ENCODE measurements at regions not wholly inside any gene's neighbourhood (a gene's known extent, or its start where the extent isn't known, plus 50 kb on each side); places are given as distances from the start of the nearest gene placed in this dataset.
"Not testable (repeated sequence)": the region's sequence is repeated elsewhere in the genome, so short reads cannot be mapped to it uniquely, and the experiment has no call there.

DNA sequence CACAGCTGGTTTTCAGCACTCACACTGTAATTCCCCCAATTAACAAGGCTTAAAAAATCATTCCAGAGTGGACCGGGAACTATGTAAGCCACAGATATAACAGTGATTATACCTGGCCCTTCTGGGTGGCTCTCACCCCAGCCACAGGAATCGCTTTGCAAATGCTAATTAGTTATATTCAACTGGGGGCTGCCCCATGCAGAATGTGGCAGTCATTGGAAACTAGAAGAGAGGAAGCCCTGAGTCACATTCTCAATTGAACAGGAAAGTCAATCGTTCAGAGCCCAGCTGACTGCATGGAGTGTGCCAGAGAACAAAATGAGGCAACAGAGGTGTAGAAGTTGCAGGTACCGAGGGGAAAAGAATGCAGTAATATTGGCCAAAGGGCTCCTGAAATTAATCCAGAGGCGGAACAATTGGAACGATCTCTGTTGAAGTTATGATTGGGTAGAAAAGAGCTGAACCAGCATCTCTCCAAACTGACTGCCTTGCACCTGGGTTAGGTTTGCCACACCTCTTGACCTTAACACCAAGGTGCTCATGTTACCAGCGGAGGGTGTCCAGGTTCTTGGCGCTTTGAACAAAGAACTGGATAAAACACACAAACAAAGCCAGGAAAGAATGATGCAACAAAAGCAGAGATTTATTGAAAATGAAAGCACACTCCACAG lies 909.7 kb upstream of the AUTS2 start:
- DNase-seq, result no peak

DNA sequence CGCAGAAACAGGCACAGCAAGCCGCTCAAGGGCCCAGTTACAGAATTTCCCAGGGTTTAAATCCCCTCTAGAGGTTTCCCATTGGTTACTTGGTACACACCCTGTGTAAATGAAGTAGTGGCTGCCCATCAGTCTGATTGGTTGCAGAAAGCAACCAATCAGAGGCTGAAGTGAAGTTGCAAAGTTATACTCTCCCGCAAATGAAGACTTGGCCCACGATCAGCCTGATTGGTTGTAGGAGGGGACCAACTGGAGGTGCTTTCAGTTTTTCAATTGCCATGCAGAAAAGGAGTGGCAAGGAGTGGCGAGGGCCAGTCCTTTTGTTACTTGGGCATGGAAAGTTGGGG lies 909.2 kb upstream of the AUTS2 start:
- DNase-seq, result no peak

GRCh38 chr7:68691261-68692216 lies 906.7 kb upstream of the AUTS2 start:
- DNase-seq, result no peak

DNA sequence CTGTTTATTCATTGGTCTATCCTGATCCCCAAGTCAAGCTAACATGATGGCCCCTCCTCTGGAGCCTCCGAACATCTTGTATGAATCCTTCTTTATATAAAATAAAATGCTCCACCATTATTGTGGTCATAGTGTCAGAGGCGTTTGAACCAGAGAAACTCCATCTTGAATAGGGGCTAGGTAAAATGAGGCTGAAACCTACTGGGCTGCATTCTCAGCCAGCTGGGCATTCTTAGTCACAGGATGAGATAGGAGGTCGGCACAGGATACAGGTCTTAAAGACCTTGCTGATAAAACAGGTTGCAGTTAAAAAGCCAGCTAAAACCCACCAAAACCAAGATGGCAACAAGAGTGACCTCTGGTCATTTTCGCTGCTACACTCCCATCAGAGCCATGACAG lies 905.8 kb upstream of the AUTS2 start:
- DNase-seq, result no peak

DNA sequence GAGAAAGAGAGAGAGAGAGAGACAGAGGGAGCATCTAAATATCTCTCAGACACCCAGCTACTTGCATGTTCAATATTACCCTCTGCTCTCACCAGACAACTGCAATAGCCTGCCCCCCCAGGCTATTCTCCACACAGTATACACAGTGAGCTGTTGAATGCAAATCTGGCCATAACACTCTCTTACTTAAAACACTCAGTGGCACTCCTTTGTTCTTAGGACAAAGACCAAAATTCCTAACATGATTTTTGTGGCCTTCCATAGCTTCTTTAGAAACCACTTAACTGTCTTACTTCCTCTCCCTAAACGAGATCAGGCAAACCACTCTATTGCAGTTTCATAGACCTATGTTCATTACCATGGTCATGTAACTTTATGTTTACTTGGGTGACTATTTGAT lies 903.6 kb upstream of the AUTS2 start:
- DNase-seq, result no peak

DNA sequence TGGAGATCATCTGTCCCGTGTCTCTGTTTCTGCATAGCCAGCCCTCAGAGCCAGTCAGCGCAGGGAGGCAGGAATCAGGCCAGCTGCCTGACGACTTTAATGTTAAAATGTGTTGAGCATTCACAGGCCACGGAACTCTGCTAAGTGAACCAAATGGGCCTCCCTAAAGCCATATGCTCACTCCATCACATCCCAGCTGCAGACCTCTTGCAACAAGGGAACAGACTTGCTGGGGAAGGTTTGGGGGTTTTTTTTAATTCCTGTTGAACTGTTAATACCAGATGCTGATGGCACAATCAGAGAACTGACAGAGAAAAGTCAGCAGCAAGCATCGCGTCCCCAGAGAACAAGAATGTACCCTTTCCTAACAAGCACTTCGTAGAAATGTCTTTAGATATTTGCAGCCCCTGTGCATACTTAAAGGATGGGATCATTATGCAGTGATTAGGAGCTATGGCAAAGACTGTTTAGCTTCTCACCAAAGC lies 900.4 kb upstream of the AUTS2 start:
- no peak for DNase-seq

DNA sequence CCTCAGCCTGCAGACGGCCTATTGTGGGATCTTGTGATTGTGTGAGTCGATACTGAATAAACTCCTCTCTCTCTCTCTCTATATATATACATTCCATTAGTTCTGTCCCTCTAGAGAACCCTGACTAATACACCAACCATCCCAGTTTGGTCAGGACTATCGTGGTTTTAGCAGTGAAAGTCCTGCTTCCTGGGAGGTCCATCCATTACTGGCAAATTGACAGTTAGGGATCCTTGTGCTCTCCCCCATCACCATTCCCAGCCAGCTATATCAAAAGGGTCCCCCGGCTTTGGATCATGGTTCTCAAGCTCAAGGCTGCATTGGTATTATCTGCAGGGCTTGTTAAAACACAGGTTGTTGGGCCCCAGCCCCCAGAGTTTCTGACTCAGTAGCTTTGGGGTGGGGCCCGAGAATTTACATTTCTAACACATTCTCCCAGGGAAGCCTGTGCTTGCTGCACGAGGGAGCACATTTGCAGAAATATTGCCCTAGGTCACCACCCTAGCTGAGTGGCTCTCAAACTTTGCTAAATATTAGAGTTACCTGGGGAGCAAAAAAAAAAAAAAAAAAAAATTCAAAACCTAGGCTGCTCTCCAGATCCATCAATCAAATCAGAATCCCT lies 899.1 kb upstream of the AUTS2 start:
- no peak for DNase-seq

DNA sequence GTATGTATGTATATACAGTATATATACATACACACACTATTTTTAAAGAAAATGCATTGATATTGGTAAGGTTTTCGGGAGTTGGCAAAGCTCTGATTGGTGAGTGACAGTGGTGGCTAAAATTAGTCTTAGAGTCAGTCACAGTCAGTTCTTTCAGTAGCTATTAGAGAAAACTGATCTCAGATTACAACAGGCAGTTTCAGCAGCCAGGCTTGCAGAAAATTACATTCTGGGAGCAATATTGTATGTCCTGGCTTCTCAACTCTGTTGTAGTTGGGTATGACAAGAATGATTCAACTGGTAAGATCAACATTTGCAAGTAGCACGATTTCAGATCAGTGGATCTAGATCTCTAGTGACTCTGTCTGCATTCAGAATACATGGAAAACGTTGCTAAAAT lies 897.9 kb upstream of the AUTS2 start:
- no peak for DNase-seq

DNA sequence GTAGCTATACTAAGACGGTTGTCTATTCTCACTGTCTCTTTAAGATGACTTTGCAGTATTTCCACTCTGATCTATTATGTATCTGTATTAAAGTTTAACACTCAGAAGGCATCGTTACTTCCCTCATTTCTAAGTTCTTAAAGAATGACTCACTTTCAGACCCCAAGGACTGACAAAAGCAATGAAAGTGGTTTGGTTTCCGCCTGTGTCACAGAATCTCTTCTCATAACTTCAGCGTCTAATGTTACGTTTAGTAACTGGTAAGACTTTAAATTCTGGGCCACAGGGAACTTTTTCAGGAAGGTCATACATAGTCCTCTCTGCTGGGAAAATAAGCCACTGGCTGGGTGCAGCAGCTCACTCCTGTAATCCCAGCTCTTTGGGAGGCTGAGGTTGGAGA lies 892.0 kb upstream of the AUTS2 start:
- DNase-seq, result no peak

- DNase-seq, result no peak
Observed at GRCh38 chr7:68707159-68707558, 891.1 kb upstream of the AUTS2 start.

GRCh38 chr7:68707958-68708357 lies 890.3 kb upstream of the AUTS2 start:
- no peak for DNase-seq

DNA sequence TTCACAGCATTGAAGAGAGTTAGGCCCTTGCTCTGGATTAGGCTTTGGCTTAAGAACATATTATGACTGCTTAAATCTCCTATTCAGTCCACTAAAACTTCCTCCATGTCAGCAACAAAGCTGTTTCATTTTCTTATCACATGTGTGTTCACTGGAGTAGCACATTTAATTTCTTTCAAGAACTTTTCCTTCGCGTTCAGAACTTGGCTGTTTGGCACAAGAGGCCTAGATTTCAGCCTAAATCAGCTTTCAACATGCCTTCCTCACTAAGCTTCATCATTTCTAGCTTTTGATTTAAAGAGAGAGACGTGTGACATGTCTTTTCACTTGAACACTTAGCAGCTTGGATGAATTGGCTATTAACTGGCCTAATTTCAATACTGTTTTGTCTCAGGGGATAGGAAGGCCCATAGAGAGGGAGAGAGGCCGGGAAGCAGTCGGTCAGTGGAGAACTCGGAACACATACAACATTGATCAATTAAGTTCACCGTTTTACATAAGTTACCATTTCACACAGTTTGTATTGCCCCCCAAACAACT lies 885.2 kb upstream of the AUTS2 start:
- no peak for DNase-seq

DNA sequence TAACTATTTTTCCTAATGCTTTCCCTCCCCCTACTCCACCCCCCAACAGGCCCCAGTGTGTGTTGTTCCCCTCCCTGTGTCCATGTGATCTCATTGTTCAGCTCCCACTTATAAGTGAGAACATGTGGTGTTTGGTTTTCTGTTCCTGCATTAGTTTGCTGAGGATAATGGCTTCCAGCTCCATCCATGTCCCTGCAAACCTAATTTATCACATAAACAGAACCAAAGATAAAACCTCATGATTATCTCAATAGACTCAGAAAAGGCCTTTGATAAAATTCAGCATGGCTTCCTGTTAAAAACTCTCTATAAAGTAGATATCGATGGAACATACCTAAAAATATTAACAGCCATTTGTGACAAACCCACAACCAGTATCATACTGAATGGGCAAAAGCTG lies 884.1 kb upstream of the AUTS2 start:
- not testable (repeated sequence) for DNase-seq

DNA sequence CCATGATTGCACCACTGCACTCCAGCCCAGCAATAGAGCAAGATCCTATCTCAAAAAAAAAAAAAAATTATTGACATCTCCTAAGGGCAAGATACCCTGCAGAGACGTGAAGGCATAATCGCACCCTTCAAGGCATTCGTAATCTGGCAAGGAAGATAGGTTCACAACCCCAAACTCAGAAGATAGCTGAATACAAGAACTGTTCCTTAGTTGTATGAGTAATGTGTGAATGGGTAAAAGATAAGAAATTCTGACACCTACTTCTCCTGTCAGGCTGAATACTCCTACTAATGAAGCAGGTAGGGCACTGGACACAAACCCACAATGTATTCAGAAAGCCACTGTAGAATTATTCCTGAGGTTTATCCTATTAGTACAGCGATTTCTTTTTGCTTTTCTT lies 882.4 kb upstream of the AUTS2 start:
- no peak for DNase-seq

GRCh38 chr7:68717176-68717575 lies 881.1 kb upstream of the AUTS2 start:
- no peak for DNase-seq

GRCh38 chr7:68718097-68718551 lies 880.2 kb upstream of the AUTS2 start:
- no peak for DNase-seq

GRCh38 chr7:68720697-68721096 lies 877.6 kb upstream of the AUTS2 start:
- DNase-seq, result no peak

DNA sequence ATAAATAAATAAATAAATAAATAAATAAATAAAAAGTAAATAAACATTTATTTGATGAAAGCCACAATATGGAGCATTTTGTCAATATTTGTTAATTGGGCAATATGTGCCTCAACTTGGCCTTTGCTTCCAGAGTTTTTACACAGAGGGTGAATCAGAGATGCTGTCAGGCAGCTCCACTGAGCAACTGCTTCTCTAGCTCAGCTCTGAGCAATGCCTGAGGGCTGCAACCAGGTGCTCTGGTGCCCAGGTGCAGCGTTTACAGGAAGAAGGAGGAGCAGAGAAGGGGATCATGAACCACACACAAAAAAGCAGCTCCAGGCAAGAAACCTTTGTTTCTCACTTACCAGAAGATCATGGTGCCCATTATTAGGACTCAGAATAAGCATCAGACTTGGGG lies 876.2 kb upstream of the AUTS2 start:
- no peak for DNase-seq

- DNase-seq, result no peak
Observed at GRCh38 chr7:68724965-68725364, 873.3 kb upstream of the AUTS2 start.

GRCh38 chr7:68725843-68726785 lies 872.2 kb upstream of the AUTS2 start:
- DNase-seq, result no peak

DNA sequence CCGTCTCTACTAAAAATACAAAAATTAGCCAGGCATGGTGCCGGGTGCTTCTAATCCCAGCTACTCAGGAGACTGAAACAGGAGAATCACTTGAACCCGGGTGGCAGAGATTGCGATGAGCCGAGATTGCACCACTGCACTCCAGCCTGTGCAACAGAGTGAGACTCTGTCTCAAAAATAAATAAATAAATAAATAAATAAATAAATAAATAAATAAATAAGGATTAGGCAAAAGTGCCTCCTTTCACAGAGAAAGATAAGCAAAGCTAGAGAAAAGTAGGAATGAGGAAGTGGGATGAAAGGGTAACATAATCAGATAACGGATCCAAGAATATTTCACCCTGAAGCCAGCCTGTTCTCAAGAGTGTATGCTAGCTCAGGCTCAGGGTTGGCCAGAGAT lies 869.6 kb upstream of the AUTS2 start:
- not testable (repeated sequence) for DNase-seq

DNA sequence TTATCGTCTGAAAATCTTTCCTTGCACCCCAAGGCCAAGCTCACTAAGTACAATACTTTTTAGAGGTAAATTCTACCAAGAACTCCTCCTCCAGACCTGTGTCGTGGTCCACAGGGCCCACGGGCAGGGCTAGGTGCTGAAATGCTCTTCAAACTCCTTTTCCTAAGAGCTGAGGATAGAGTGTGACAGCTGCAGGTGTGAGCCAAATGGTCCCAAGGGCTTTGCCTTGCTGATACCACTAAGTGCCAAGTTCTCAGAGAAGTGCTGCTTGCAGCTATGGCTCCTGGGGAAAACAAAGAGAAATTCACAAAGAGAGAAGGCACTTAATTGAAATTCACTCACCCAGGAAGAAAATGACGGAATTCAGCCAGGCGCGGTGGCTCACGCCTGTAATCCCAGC lies 868.9 kb upstream of the AUTS2 start:
- no peak for DNase-seq
